Neural cell (in vitro differentiated cells): ENCODE measurements at regions not wholly inside any gene's neighbourhood (a gene's known extent, or its start where the extent isn't known, plus 50 kb on each side); places are given as distances from the start of the nearest gene placed in this dataset.

Experiments used
- CTCF ChIP-seq: fragments of 450-650 bp; IDR thresholded peaks from 2 replicates; pipeline ENCODE4 v1.5.1; 2014; ENCODE audit warnings: antibody characterized with exemption, mild to moderate bottlenecking, moderate library complexity; ENCODE audit not compliant: poor library complexity, severe bottlenecking
- EP300 ChIP-seq: fragments of 450-650 bp; conservative IDR thresholded peaks from 2 replicates; pipeline ENCODE4 v1.6.1; 2014; ENCODE audit warnings: antibody characterized with exemption, mild to moderate bottlenecking, moderate library complexity; ENCODE audit not compliant: poor library complexity, severe bottlenecking
- POLR2AphosphoS5 ChIP-seq: IDR thresholded peaks from 2 replicates; pipeline ENCODE4 v1.6.1; 2012
- RAD21 ChIP-seq: fragments of 450-650 bp; conservative IDR thresholded peaks from 2 replicates; pipeline ENCODE4 v1.6.1; 2014; ENCODE audit warnings: antibody characterized with exemption, mild to moderate bottlenecking, moderate library complexity
- REST ChIP-seq: IDR thresholded peaks from 2 replicates; pipeline ENCODE4 v1.6.1; 2012; ENCODE audit warnings: borderline replicate concordance
- SMC3 ChIP-seq: fragments of 450-650 bp; conservative IDR thresholded peaks from 2 replicates; pipeline ENCODE4 v1.6.1; 2014; ENCODE audit warnings: antibody characterized with exemption, mild to moderate bottlenecking, moderate library complexity; ENCODE audit not compliant: poor library complexity
- TAF1 ChIP-seq: IDR thresholded peaks from 2 replicates; pipeline ENCODE4 v1.6.1; 2012; ENCODE audit warnings: low read depth

- no peak for TF ChIP-seq CTCF
- TF ChIP-seq POLR2AphosphoS5: no peak
- TF ChIP-seq TAF1: no peak
- no peak for TF ChIP-seq SMC3
- no peak for TF ChIP-seq REST
- TF ChIP-seq RAD21: no peak
- no peak for TF ChIP-seq EP300
These were observed 260.6 kb downstream of the TFAP2A start for GRCh38 chr6:10154251-10154650.
